A549 (cell line): ENCODE measurements at regions not wholly inside any gene's neighbourhood (a gene's known extent, or its start where the extent isn't known, plus 50 kb on each side); places are given as distances from the start of the nearest gene placed in this dataset.
A peak's percentile ranks its signal among the peaks of the same experiment; 100 is the strongest.

Experiments
- ATAC-seq, 2 experiments: fragments of 200-7000 bp in 1 of 2; fragments of >200 bp in 1 of 2; cut with Nextera tagmentation in 1 of 2; cut with Tn5 transposase in 1 of 2; 3 replicates each; pipeline versions ENCODE4 v1.8.0 to v1.9.1; 2018 to 2020; ENCODE audit warnings: mild to moderate bottlenecking in 1 of 2, moderate library complexity in 1 of 2
- CTCF ChIA-PET: fragments of 300-600 bp; sonication (Branson Sonifier 250); formaldehyde crosslinking; extraction: SDS; loops from one replicate; lab custom pipeline; 2021; ENCODE audit warnings: antibody characterized with exemption, inconsistent platforms; lab: Yijun Ruan, JAX
- POLR2A ChIA-PET: fragments of 350-600 bp; formaldehyde crosslinking; extraction: SDS; loops from one replicate; lab custom pipeline; 2021; ENCODE audit warnings: antibody characterized with exemption, inconsistent platforms; lab: Yijun Ruan, JAX
- DNase-seq, 2 experiments: peaks; one replicate each; pipeline versions ENCODE4 v3.0.0 to v3.0.0-alpha.2; 2011 to 2016; ENCODE audit warnings: low read depth in 1 of 2, low spot score in 1 of 2
- FAIRE-seq: peaks from 2 replicates; lab custom pipeline; 2011; peaks lifted over from hg19 to GRCh38; lab: Jason Lieb, UNC
- H3K27ac ChIP-seq, 2 experiments: fragments of >200 bp; sonication (Bioruptor Twin); formaldehyde crosslinking; 3 replicates each; pipeline ENCODE4 v1.5.1; 2016 to 2017
- H3K4me1 ChIP-seq: fragments of >200 bp; sonication (Bioruptor Twin); formaldehyde crosslinking; 3 replicates; pipeline ENCODE4 v1.6.1; 2016
- H3K4me2 ChIP-seq: fragments of >200 bp; sonication (Bioruptor Twin); formaldehyde crosslinking; 3 replicates; pipeline ENCODE4 v1.6.1; 2016
- H3K4me3 ChIP-seq: fragments of >200 bp; sonication (Bioruptor Twin); formaldehyde crosslinking; 3 replicates; pipeline ENCODE4 v1.5.1; 2016
- H3K9me3 ChIP-seq: fragments of >200 bp; sonication (Bioruptor Twin); formaldehyde crosslinking; 3 replicates; pipeline ENCODE4 v1.6.1; 2016
- CBX2 ChIP-seq: fragments of 200-600 bp; sonication (generic); IDR thresholded peaks from 2 replicates; pipeline ENCODE4 v1.6.1; 2016; ENCODE audit warnings: low read depth, mild to moderate bottlenecking, borderline replicate concordance
- CBX8 ChIP-seq: fragments of 200-600 bp; sonication (generic); IDR thresholded peaks from 2 replicates; pipeline ENCODE4 v1.6.1; 2016
- EHF ChIP-seq: fragments of 250-450 bp; sonication (Bioruptor Pico); IDR thresholded peaks from 2 replicates; pipeline ENCODE4 v1.5.0; 2020; ENCODE audit warnings: mild to moderate bottlenecking
- ESRRA ChIP-seq: fragments of 150-350 bp; IDR thresholded peaks from 2 replicates; pipeline ENCODE4 v1.6.1; 2014; ENCODE audit warnings: mild to moderate bottlenecking, low read length, borderline replicate concordance
- FOXS1 ChIP-seq: fragments of 250-450 bp; sonication (Bioruptor Pico); IDR thresholded peaks from 2 replicates; pipeline ENCODE4 v1.5.0; 2020; ENCODE audit warnings: mild to moderate bottlenecking, moderate library complexity
- HEYL ChIP-seq: fragments of 250-450 bp; sonication (Bioruptor Pico); IDR thresholded peaks from 2 replicates; pipeline ENCODE4 v1.8.0; 2021; ENCODE audit warnings: mild to moderate bottlenecking, moderate library complexity
- JUN ChIP-seq, 2 experiments: fragments of >200 bp; sonication (Bioruptor Twin); formaldehyde crosslinking; IDR thresholded peaks; 2 replicates in 1 of 2; 3 replicates in 1 of 2; pipeline ENCODE4 v1.6.1; 2016 to 2017
- JUNB ChIP-seq: fragments of >200 bp; sonication (Bioruptor Twin); formaldehyde crosslinking; IDR thresholded peaks from 2 replicates; pipeline ENCODE4 v1.6.1; 2016
- KDM5A ChIP-seq: fragments of 200-600 bp; sonication (generic); IDR thresholded peaks from 2 replicates; pipeline ENCODE4 v1.6.1; 2016; ENCODE audit warnings: antibody characterized with exemption, mild to moderate bottlenecking
- MAFK ChIP-seq: fragments of 450-650 bp; IDR thresholded peaks from 2 replicates; pipeline ENCODE4 v1.6.1; 2014; ENCODE audit not compliant: partially characterized antibody
- NFE2L2 ChIP-seq: fragments of 150-350 bp; conservative IDR thresholded peaks from 2 replicates; pipeline ENCODE4 v1.6.1; 2014; ENCODE audit warnings: low read length
- POLR2AphosphoS2 ChIP-seq: conservative IDR thresholded peaks from 2 replicates; pipeline ENCODE4 v1.6.1; 2012; ENCODE audit warnings: low read length, improper control_type of control experiment, inconsistent platforms
- RAD21 ChIP-seq, 2 experiments: fragments of >200 bp in 1 of 2; sonication (Bioruptor Twin) in 1 of 2; formaldehyde crosslinking in 1 of 2; IDR thresholded peaks in 1 of 2; conservative IDR thresholded peaks in 1 of 2; 2 replicates in 1 of 2; 3 replicates in 1 of 2; pipeline ENCODE4 v1.6.1; 2012 to 2018; ENCODE audit warnings: inconsistent platforms in 1 of 2
- SMC3 ChIP-seq: fragments of >200 bp; sonication (Bioruptor Twin); formaldehyde crosslinking; IDR thresholded peaks from 3 replicates; pipeline ENCODE4 v1.6.1; 2018; ENCODE audit warnings: inconsistent platforms
- TP53 ChIP-seq: fragments of 250-450 bp; sonication (Bioruptor Pico); IDR thresholded peaks from 2 replicates; pipeline ENCODE4 v1.5.0; 2021; ENCODE audit warnings: mild to moderate bottlenecking, moderate library complexity
- ZC3H11A ChIP-seq: fragments of 450-650 bp; IDR thresholded peaks from 2 replicates; pipeline ENCODE4 v1.6.1; 2014; ENCODE audit warnings: antibody characterized with exemption, mild to moderate bottlenecking
- ZFP36 ChIP-seq: fragments of 450-650 bp; IDR thresholded peaks from 2 replicates; pipeline ENCODE4 v1.6.1; 2014; ENCODE audit warnings: borderline replicate concordance; ENCODE audit not compliant: partially characterized antibody
- ZNF302 ChIP-seq: fragments of 250-450 bp; sonication (Bioruptor Pico); IDR thresholded peaks from 2 replicates; pipeline ENCODE4 v1.9.0; 2021; ENCODE audit warnings: inconsistent platforms, mild to moderate bottlenecking, moderate library complexity
- WGBS: methylation state at CpG from one replicate; pipeline ENCODE4 v1.1.6; 2017; ENCODE audit errors: missing lambda C conversion rate; 5-methylcytosine and 5-hydroxymethylcytosine counted together
- TF ChIP-seq, protein P1 (sequence below): IDR thresholded peaks from 2 replicates; pipeline ENCODE4 v1.6.1; 2012; ENCODE audit warnings: low read depth, borderline replicate concordance
- TF ChIP-seq, protein P2 (sequence below): fragments of 250-450 bp; sonication (Bioruptor Pico); IDR thresholded peaks from 2 replicates; pipeline ENCODE4 v1.5.0; 2020; ENCODE audit warnings: low read depth, mild to moderate bottlenecking, moderate library complexity
- TF ChIP-seq, protein P3 (sequence below): fragments of >200 bp; sonication (Bioruptor Twin); formaldehyde crosslinking; IDR thresholded peaks from 2 replicates; pipeline ENCODE4 v1.6.1; 2016
- TF ChIP-seq, protein P4 (sequence below): fragments of >200 bp; sonication (Bioruptor Twin); formaldehyde crosslinking; IDR thresholded peaks from 3 replicates; pipeline ENCODE4 v1.5.1; 2016
- TF ChIP-seq, protein P5 (sequence below): IDR thresholded peaks from 2 replicates; pipeline ENCODE4 v1.6.1; 2012

DNA sequence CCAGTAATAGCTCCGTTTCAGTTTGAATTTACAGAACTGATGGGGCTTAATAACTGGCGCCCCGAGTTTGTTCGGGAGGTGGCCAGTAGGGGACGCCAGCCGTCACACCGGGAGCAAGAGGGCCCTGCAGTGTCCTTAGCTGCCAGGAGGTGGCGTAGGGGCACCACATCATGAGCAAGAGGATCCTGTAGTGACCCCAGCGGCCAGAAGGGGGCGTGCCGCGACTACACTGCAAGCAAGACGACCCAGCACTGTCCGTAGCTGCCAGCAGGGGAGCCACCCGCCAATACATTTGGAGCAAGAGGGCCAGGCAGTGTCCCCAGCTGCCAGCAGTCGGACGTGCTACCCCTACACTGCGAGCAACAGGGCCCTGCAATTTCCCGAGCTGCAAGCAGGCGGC is 663.7 kb upstream of the B3GAT1 start:
- peak in 1 of 2 experiments; percentile 71; a peak in 3 of 6 replicates for ATAC-seq
- no peak for FAIRE-seq
- CTCF ChIA-PET, result no interaction called here
- POLR2A ChIA-PET, result no interaction called here
- TF ChIP-seq, protein P1, sequence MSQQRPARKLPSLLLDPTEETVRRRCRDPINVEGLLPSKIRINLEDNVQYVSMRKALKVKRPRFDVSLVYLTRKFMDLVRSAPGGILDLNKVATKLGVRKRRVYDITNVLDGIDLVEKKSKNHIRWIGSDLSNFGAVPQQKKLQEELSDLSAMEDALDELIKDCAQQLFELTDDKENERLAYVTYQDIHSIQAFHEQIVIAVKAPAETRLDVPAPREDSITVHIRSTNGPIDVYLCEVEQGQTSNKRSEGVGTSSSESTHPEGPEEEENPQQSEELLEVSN, result no peak
- TF ChIP-seq, protein P2, sequence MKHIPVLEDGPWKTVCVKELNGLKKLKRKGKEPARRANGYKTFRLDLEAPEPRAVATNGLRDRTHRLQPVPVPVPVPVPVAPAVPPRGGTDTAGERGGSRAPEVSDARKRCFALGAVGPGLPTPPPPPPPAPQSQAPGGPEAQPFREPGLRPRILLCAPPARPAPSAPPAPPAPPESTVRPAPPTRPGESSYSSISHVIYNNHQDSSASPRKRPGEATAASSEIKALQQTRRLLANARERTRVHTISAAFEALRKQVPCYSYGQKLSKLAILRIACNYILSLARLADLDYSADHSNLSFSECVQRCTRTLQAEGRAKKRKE, result no peak
- no peak for TF ChIP-seq MAFK
- TF ChIP-seq TP53, result no peak
- no peak for TF ChIP-seq ZC3H11A
- TF ChIP-seq EHF, result no peak
- no peak for TF ChIP-seq JUN (IDR thresholded peaks at IDR 0.05)
- no peak for TF ChIP-seq SMC3
- no peak for TF ChIP-seq ZFP36
- TF ChIP-seq ESRRA, result no peak
- no peak for TF ChIP-seq CBX2
- TF ChIP-seq, protein P3, sequence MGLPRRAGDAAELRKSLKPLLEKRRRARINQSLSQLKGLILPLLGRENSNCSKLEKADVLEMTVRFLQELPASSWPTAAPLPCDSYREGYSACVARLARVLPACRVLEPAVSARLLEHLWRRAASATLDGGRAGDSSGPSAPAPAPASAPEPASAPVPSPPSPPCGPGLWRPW, result no peak
- TF ChIP-seq, protein P4, sequence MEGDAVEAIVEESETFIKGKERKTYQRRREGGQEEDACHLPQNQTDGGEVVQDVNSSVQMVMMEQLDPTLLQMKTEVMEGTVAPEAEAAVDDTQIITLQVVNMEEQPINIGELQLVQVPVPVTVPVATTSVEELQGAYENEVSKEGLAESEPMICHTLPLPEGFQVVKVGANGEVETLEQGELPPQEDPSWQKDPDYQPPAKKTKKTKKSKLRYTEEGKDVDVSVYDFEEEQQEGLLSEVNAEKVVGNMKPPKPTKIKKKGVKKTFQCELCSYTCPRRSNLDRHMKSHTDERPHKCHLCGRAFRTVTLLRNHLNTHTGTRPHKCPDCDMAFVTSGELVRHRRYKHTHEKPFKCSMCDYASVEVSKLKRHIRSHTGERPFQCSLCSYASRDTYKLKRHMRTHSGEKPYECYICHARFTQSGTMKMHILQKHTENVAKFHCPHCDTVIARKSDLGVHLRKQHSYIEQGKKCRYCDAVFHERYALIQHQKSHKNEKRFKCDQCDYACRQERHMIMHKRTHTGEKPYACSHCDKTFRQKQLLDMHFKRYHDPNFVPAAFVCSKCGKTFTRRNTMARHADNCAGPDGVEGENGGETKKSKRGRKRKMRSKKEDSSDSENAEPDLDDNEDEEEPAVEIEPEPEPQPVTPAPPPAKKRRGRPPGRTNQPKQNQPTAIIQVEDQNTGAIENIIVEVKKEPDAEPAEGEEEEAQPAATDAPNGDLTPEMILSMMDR, result no peak
- TF ChIP-seq RAD21 (conservative IDR thresholded peaks at IDR 0.05 in 1 of 2, IDR thresholded peaks at IDR 0.05 in 1 of 2), result no peak
- no peak for TF ChIP-seq CBX8
- no peak for TF ChIP-seq ZNF302 (CRISPR knock-in tag)
- TF ChIP-seq FOXS1 (CRISPR knock-in tag), result no peak
- TF ChIP-seq JUNB, result no peak
- H3K4me2 ChIP-seq, result no peak overlapping the region
- H3K4me3 ChIP-seq, result no peak overlapping the region
- peak in 1 of 2 experiments; percentile 83 for DNase-seq
- H3K4me1 ChIP-seq, result no peaks in the 10 kb centered on the region
- no peaks in the 10 kb centered on the region for H3K9me3 ChIP-seq
- no peak overlapping the region for H3K27ac ChIP-seq
- WGBS, result 76% methylated on average over 11 of the region's 20 CpGs

DNA sequence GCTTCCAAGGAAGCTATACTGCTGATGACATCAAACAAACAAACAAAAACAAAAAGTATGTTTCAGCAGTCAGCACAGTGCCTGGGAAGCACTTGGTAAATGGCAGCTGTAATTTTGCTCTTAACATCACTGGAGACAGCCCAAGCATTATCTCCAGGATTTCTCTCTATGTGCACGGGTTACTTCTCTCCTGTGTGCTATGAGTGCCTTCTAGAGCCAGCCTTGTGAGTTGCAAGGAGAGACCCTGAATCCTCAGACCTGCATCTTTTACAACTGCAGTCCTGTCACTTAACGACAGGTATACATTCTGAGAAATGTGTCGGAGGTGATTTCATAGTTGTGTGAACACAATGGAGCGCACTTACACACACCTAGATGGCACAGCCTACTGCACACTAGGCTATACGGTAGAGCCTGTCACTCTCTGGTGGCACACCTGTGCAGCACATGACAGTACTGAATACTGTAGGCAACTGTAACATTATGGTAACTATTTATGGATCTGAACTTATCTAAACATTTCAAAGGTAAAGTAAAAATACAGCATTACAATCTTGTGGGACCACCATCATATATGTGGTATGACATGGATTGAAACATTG is 662.5 kb upstream of the B3GAT1 start:
- 25% methylated on average over 5 of the region's 5 CpGs for WGBS
- DNase-seq (no peak), ATAC-seq (0 out of 6 replicates have a peak, but pooled peaks of 1 of the 2 experiments have one; percentile 21), FAIRE-seq (no peak)
- CTCF ChIA-PET, result no interaction called here
- Histone ChIP-seq H3K4me1 (no peaks in the 10 kb centered on the region), H3K9me3 (no peaks in the 10 kb centered on the region), H3K4me2 (no peak overlapping the region), H3K27ac (no peak overlapping the region), H3K4me3 (no peak overlapping the region)
- TF ChIP-seq HEYL (CRISPR knock-in tag) (no peak), POLR2AphosphoS2 (no peak), NFE2L2 (no peak), KDM5A (no peak), RAD21 (conservative IDR thresholded peaks at IDR 0.05 in 1 of 2, IDR thresholded peaks at IDR 0.05 in 1 of 2) (peak in 1 of 2 experiments; percentile 22; a peak in 2 of 5 replicates)
- TF ChIP-seq, protein P5, sequence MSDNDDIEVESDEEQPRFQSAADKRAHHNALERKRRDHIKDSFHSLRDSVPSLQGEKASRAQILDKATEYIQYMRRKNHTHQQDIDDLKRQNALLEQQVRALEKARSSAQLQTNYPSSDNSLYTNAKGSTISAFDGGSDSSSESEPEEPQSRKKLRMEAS, result no peak
- POLR2A ChIA-PET, result no interaction called here
